Karpas-422 (cell line): ENCODE measurements at regions not wholly inside any gene's neighbourhood (a gene's known extent, or its start where the extent isn't known, plus 50 kb on each side); places are given as distances from the start of the nearest gene placed in this dataset.
A peak's percentile ranks its signal among the peaks of the same experiment; 100 is the strongest.

Source experiments
- DNase-seq: peaks from one replicate; pipeline ENCODE4 v3.0.0-alpha.2; 2015
- H2AFZ ChIP-seq: fragments of 200-600 bp; sonication (generic); 2 replicates; pipeline ENCODE4 v1.6.1; 2014; ENCODE audit warnings: antibody characterized with exemption, low read length, mixed read lengths
- H3K27ac ChIP-seq: fragments of 200-600 bp; sonication (generic); 2 replicates; pipeline ENCODE4 v1.5.1; 2014; ENCODE audit warnings: mild to moderate bottlenecking, low read length, moderate library complexity
- H3K27me3 ChIP-seq: fragments of 200-600 bp; sonication (generic); 2 replicates; pipeline ENCODE4 v1.6.1; 2014; ENCODE audit warnings: low read length, mixed read lengths
- H3K36me3 ChIP-seq: fragments of 200-600 bp; sonication (generic); 2 replicates; pipeline ENCODE4 v1.6.1; 2014; ENCODE audit warnings: low read length, mixed read lengths; ENCODE audit not compliant: insufficient read depth
- H3K4me1 ChIP-seq: fragments of 200-600 bp; sonication (generic); 2 replicates; pipeline ENCODE4 v1.6.1; 2014; ENCODE audit warnings: mild to moderate bottlenecking, low read length, mixed read lengths
- H3K4me2 ChIP-seq: fragments of 200-600 bp; sonication (generic); 2 replicates; pipeline ENCODE4 v1.6.1; 2014; ENCODE audit warnings: low read length, low read depth, mild to moderate bottlenecking; ENCODE audit not compliant: poor library complexity, severe bottlenecking
- H3K4me3 ChIP-seq: fragments of 200-600 bp; sonication (generic); 2 replicates; pipeline ENCODE4 v1.5.1; 2014; ENCODE audit warnings: mild to moderate bottlenecking, antibody characterized with exemption, low read length, mixed read lengths
- H3K79me2 ChIP-seq: fragments of 200-600 bp; sonication (generic); 2 replicates; pipeline ENCODE4 v1.6.1; 2014; ENCODE audit warnings: mild to moderate bottlenecking, low read length, mixed read lengths
- H3K9ac ChIP-seq: fragments of 200-600 bp; sonication (generic); 2 replicates; pipeline ENCODE4 v1.6.0; 2014; ENCODE audit warnings: low read length
- H3K9me2 ChIP-seq: fragments of 200-600 bp; sonication (generic), shearing (Covaris generic); replicated peaks from 2 replicates; pipeline ENCODE4 v1.6.0; 2014; ENCODE audit warnings: mild to moderate bottlenecking, low read length, moderate library complexity; ENCODE audit not compliant: insufficient read depth
- H3K9me3 ChIP-seq: fragments of 300-700, 200-600 bp; sonication (generic); 2 replicates; pipeline ENCODE4 v1.6.1; 2014; ENCODE audit warnings: low read length, mixed read lengths
- H4K20me1 ChIP-seq: fragments of 200-600 bp; sonication (generic); 2 replicates; pipeline ENCODE4 v1.6.1; 2014; ENCODE audit warnings: mild to moderate bottlenecking, antibody characterized with exemption, low read length, low read depth; ENCODE audit not compliant: insufficient read depth

- H3K4me3 ChIP-seq, result no peak overlapping the region
- H3K9me2 ChIP-seq, result no peaks in the 10 kb centered on the region
- no peak overlapping the region for H3K4me2 ChIP-seq
- no peaks in the 10 kb centered on the region for H4K20me1 ChIP-seq
- no peaks in the 10 kb centered on the region for H3K36me3 ChIP-seq
- H3K27me3 ChIP-seq, result no peaks in the 10 kb centered on the region
- H3K27ac ChIP-seq, result no peak overlapping the region
- DNase-seq, result no peak
- H3K4me1 ChIP-seq, result no peaks in the 10 kb centered on the region
- no peaks in the 10 kb centered on the region for H3K9me3 ChIP-seq
- H3K9ac ChIP-seq, result no peak overlapping the region
- no peak overlapping the region for H2AFZ ChIP-seq
- no peaks in the 10 kb centered on the region for H3K79me2 ChIP-seq
Observed at GRCh38 chr18:70387027-70387426, 98.2 kb downstream of the SOCS6 start.

- H3K27me3 ChIP-seq, result no peaks in the 10 kb centered on the region
- no peak overlapping the region for H3K9ac ChIP-seq
- no peaks in the 10 kb centered on the region for H3K9me2 ChIP-seq
- no peak overlapping the region for H3K4me3 ChIP-seq
- no peaks in the 10 kb centered on the region for H4K20me1 ChIP-seq
- no peaks in the 10 kb centered on the region for H3K36me3 ChIP-seq
- DNase-seq, result no peak
- H2AFZ ChIP-seq, result no peak overlapping the region
- H3K9me3 ChIP-seq, result no peaks in the 10 kb centered on the region
- no peak overlapping the region for H3K27ac ChIP-seq
- no peaks in the 10 kb centered on the region for H3K79me2 ChIP-seq
- H3K4me1 ChIP-seq, result peaks cover 3% of the 10 kb centered on the region; the same call in 1 of the 2 replicates
- no peak overlapping the region for H3K4me2 ChIP-seq
Observed at GRCh38 chr18:70386582-70386981, 97.7 kb downstream of the SOCS6 start.

- H2AFZ ChIP-seq, result no peak overlapping the region
- H3K4me3 ChIP-seq, result no peak overlapping the region
- H3K4me1 ChIP-seq, result peaks cover 3% of the 10 kb centered on the region; the same call in 1 of the 2 replicates
- H3K36me3 ChIP-seq, result no peaks in the 10 kb centered on the region
- no peak for DNase-seq
- H3K9me2 ChIP-seq, result no peaks in the 10 kb centered on the region
- no peak overlapping the region for H3K4me2 ChIP-seq
- no peaks in the 10 kb centered on the region for H3K27me3 ChIP-seq
- H3K9ac ChIP-seq, result no peak overlapping the region
- H3K79me2 ChIP-seq, result no peaks in the 10 kb centered on the region
- H3K9me3 ChIP-seq, result no peaks in the 10 kb centered on the region
- H4K20me1 ChIP-seq, result no peaks in the 10 kb centered on the region
- H3K27ac ChIP-seq, result no peak overlapping the region
Observed at GRCh38 chr18:70385474-70385873, 96.6 kb downstream of the SOCS6 start.

- no peak overlapping the region for H3K4me2 ChIP-seq
- no peak overlapping the region for H3K9ac ChIP-seq
- no peak overlapping the region for H2AFZ ChIP-seq
- no peaks in the 10 kb centered on the region for H3K27me3 ChIP-seq
- H3K79me2 ChIP-seq, result no peaks in the 10 kb centered on the region
- H4K20me1 ChIP-seq, result no peaks in the 10 kb centered on the region
- H3K4me1 ChIP-seq, result peaks cover 3% of the 10 kb centered on the region; the same call in 1 of the 2 replicates
- no peak overlapping the region for H3K27ac ChIP-seq
- no peaks in the 10 kb centered on the region for H3K9me3 ChIP-seq
- no peaks in the 10 kb centered on the region for H3K36me3 ChIP-seq
- DNase-seq, result no peak
- no peak overlapping the region for H3K4me3 ChIP-seq
- no peaks in the 10 kb centered on the region for H3K9me2 ChIP-seq
Observed at GRCh38 chr18:70384181-70384790, 95.4 kb downstream of the SOCS6 start.

GRCh38 chr18:70382992-70383717 lies 94.3 kb downstream of the SOCS6 start:
- Histone ChIP-seq H3K27ac (no peak overlapping the region), H3K79me2 (no peaks in the 10 kb centered on the region), H3K36me3 (no peaks in the 10 kb centered on the region), H3K4me3 (no peak overlapping the region), H4K20me1 (no peaks in the 10 kb centered on the region), H3K4me1 (peaks cover 3% of the 10 kb centered on the region; the same call in 1 of the 2 replicates), H3K27me3 (no peaks in the 10 kb centered on the region), H2AFZ (no peak overlapping the region), H3K9me2 (no peaks in the 10 kb centered on the region), H3K9ac (no peak overlapping the region), H3K9me3 (no peaks in the 10 kb centered on the region), H3K4me2 (no peak overlapping the region)
- DNase-seq, result no peak

- Histone ChIP-seq H3K27ac (no peak overlapping the region), H2AFZ (peak overlapping the region; percentile 47; the same call in 1 of the 2 replicates), H3K9me3 (no peaks in the 10 kb centered on the region), H3K9ac (no peak overlapping the region), H3K27me3 (no peaks in the 10 kb centered on the region), H3K9me2 (no peaks in the 10 kb centered on the region), H3K4me3 (no peak overlapping the region), H4K20me1 (no peaks in the 10 kb centered on the region), H3K4me2 (no peak overlapping the region), H3K4me1 (peaks cover 3% of the 10 kb centered on the region; the same call in 1 of the 2 replicates), H3K79me2 (no peaks in the 10 kb centered on the region), H3K36me3 (no peaks in the 10 kb centered on the region)
- no peak for DNase-seq
Observed at GRCh38 chr18:70382017-70382416, 93.2 kb downstream of the SOCS6 start.

GRCh38 chr18:70380915-70381896 lies 92.4 kb downstream of the SOCS6 start:
- DNase-seq, result peak; percentile 66

More at GRCh38 chr18:70380915-70381896, 92.4 kb downstream of the SOCS6 start:
- Histone ChIP-seq H3K4me1 (peaks cover 3% of the 10 kb centered on the region; the same call in 1 of the 2 replicates), H4K20me1 (no peaks in the 10 kb centered on the region), H3K36me3 (no peaks in the 10 kb centered on the region), H3K4me3 (no peak overlapping the region), H3K9me2 (no peaks in the 10 kb centered on the region), H3K79me2 (no peaks in the 10 kb centered on the region), H3K27ac (no peak overlapping the region), H3K27me3 (no peaks in the 10 kb centered on the region), H2AFZ (peak overlapping the region; percentile 47; the same call in 1 of the 2 replicates), H3K4me2 (no peak overlapping the region), H3K9me3 (no peaks in the 10 kb centered on the region), H3K9ac (no peak overlapping the region)
